ENCODE measurements at regions not wholly inside any gene's neighbourhood (a gene's known extent, or its start where the extent isn't known, plus 50 kb on each side); places are given as distances from the start of the nearest gene placed in this dataset.

- Mint-ChIP-seq H3K9me3 (peaks cover 22% of the 10 kb centered on the region), H3K27me3 (ENCODE audit: low read depth) (no peaks in the 10 kb centered on the region), H3K27ac (no peak overlapping the region), H3K36me3 (peaks cover 3% of the 10 kb centered on the region), H3K4me3 (no peak overlapping the region), H3K4me1 (no peaks in the 10 kb centered on the region)
- DNase-seq (ENCODE audit: low spot score in 2 of 2, unreplicated experiment in 2 of 2): no peak
- no peak for TF ChIP-seq CTCF (IDR thresholded peaks at IDR 0.05; ENCODE audit: unreplicated experiment)
Measured at GRCh38 chr5:126182971-126183695, 240.1 kb upstream of the GRAMD2B start.

GRCh38 chr5:126184474-126184873 lies 238.7 kb upstream of the GRAMD2B start:
- H3K4me3 Mint-ChIP-seq: no peak overlapping the region
- TF ChIP-seq CTCF (IDR thresholded peaks at IDR 0.05; ENCODE audit: unreplicated experiment): no peak

GRCh38 chr5:126186210-126186609 lies 237.0 kb upstream of the GRAMD2B start:
- no peak for TF ChIP-seq CTCF (IDR thresholded peaks at IDR 0.05; ENCODE audit: unreplicated experiment)
- H3K4me3 Mint-ChIP-seq: no peak overlapping the region
- H3K9me3 Mint-ChIP-seq: peaks cover 18% of the 10 kb centered on the region
- no peak for DNase-seq (ENCODE audit: low spot score in 2 of 2, unreplicated experiment in 2 of 2)
- peaks cover 16% of the 10 kb centered on the region for H3K4me1 Mint-ChIP-seq
- H3K27ac Mint-ChIP-seq: no peak overlapping the region
- H3K27me3 Mint-ChIP-seq (ENCODE audit: low read depth): no peaks in the 10 kb centered on the region
- H3K36me3 Mint-ChIP-seq: peaks cover 3% of the 10 kb centered on the region

More at GRCh38 chr5:126184474-126184873, 238.7 kb upstream of the GRAMD2B start:
- Mint-ChIP-seq H3K4me1 (peaks cover 12% of the 10 kb centered on the region), H3K27me3 (ENCODE audit: low read depth) (no peaks in the 10 kb centered on the region), H3K27ac (no peak overlapping the region), H3K36me3 (peaks cover 3% of the 10 kb centered on the region), H3K9me3 (peaks cover 22% of the 10 kb centered on the region)
- no peak for DNase-seq (ENCODE audit: low spot score in 2 of 2, unreplicated experiment in 2 of 2)

GRCh38 chr5:126188804-126189203 lies 234.4 kb upstream of the GRAMD2B start:
- TF ChIP-seq CTCF (IDR thresholded peaks at IDR 0.05; ENCODE audit: unreplicated experiment): no peak
- DNase-seq (ENCODE audit: low spot score in 2 of 2, unreplicated experiment in 2 of 2): no peak
- Mint-ChIP-seq H3K4me3 (no peak overlapping the region), H3K9me3 (peaks cover 14% of the 10 kb centered on the region), H3K27ac (peak overlapping the region; percentile 15), H3K27me3 (ENCODE audit: low read depth) (no peaks in the 10 kb centered on the region), H3K4me1 (peaks cover 16% of the 10 kb centered on the region), H3K36me3 (peaks cover 3% of the 10 kb centered on the region)

GRCh38 chr5:126189231-126189630 lies 234.0 kb upstream of the GRAMD2B start:
- H3K27ac Mint-ChIP-seq: peak overlapping the region; percentile 15
- H3K27me3 Mint-ChIP-seq (ENCODE audit: low read depth): no peaks in the 10 kb centered on the region
- no peak for DNase-seq (ENCODE audit: low spot score in 2 of 2, unreplicated experiment in 2 of 2)
- H3K4me3 Mint-ChIP-seq: no peak overlapping the region
- peaks cover 16% of the 10 kb centered on the region for H3K4me1 Mint-ChIP-seq
- H3K36me3 Mint-ChIP-seq: peaks cover 3% of the 10 kb centered on the region
- peaks cover 14% of the 10 kb centered on the region for H3K9me3 Mint-ChIP-seq
- no peak for TF ChIP-seq CTCF (IDR thresholded peaks at IDR 0.05; ENCODE audit: unreplicated experiment)
